ENCODE measurements at regions not wholly inside any gene's neighbourhood (a gene's known extent, or its start where the extent isn't known, plus 50 kb on each side); places are given as distances from the start of the nearest gene placed in this dataset.

DNA sequence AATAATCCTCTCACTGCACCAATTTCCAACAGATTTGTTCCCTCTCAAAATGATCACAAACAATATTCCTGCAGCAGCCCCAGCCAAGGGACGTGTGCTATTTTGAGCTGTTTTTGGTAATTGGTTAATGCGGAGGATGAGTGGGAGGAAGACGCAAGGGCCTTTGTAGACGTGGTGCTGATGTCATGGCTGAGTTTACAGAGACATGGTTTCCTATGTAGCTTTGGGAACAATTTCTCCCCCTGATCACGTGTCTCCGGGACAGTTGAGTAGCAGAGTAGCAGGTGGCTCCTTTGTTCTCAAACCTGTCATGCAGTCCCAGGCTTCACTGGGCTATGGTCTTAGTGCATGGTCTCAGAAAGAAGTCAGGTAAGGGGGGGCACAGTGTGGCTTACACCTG lies 183.2 kb upstream of the NECTIN1 start:
- H3K36me3 ChIP-seq = no peaks in the 10 kb centered on the region
- DNase-seq (peak in 1 of 2 donors; percentile 14), ATAC-seq (peak in 4 of 8 donors; percentile 8 to 56 (median 32))
- no peak overlapping the region for H3K27ac ChIP-seq
- intact Hi-C loops (cut with DNase I) = no loop called here
- peaks cover 0 to 13% (median 0%) of the 10 kb centered on the region in 7 donors for H3K27me3 ChIP-seq
- H3K9me3 ChIP-seq = no peaks in the 10 kb centered on the region
- H3K4me3 ChIP-seq = no peak overlapping the region
- peaks cover 0 to 15% (median 8%) of the 10 kb centered on the region in 9 donors for H3K4me1 ChIP-seq
- 65 to 71% methylated on average over 6 of the region's 6 CpGs for WGBS, 2 donors
- TF ChIP-seq, protein P1, sequence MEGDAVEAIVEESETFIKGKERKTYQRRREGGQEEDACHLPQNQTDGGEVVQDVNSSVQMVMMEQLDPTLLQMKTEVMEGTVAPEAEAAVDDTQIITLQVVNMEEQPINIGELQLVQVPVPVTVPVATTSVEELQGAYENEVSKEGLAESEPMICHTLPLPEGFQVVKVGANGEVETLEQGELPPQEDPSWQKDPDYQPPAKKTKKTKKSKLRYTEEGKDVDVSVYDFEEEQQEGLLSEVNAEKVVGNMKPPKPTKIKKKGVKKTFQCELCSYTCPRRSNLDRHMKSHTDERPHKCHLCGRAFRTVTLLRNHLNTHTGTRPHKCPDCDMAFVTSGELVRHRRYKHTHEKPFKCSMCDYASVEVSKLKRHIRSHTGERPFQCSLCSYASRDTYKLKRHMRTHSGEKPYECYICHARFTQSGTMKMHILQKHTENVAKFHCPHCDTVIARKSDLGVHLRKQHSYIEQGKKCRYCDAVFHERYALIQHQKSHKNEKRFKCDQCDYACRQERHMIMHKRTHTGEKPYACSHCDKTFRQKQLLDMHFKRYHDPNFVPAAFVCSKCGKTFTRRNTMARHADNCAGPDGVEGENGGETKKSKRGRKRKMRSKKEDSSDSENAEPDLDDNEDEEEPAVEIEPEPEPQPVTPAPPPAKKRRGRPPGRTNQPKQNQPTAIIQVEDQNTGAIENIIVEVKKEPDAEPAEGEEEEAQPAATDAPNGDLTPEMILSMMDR (IDR thresholded peaks at IDR 0.05) = no peak

DNA sequence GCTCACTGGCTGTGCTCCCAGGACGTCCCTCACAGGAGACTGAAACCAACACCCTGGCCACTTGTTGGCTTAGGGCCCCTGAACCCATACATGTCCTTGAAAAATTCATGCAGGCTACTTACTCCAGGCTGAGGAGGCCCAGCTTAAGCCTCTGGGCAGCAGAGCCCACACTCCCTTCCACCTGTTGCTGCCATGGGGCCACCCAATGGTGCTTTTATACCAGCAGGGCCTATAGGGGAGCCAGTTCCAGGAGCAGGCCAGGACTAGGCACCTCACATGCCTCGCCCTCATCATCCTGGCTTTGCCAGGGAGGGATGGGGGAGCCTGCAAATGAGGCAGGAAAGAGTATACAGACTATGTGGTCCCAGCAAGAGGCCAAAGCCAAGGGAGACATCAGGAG lies 181.7 kb upstream of the NECTIN1 start:
- DNase-seq = no peak
- intact Hi-C loops (cut with DNase I) = no loop called here
- H3K4me3 ChIP-seq = no peak overlapping the region
- TF ChIP-seq, protein P1 (IDR thresholded peaks at IDR 0.05) = no peak
- ATAC-seq = peak in 1 of 8 donors; percentile 30
- H3K9me3 ChIP-seq = no peaks in the 10 kb centered on the region
- 62 to 85% methylated on average over 2 of the region's 2 CpGs for WGBS, 2 donors
- no peaks in the 10 kb centered on the region for H3K36me3 ChIP-seq
- H3K27ac ChIP-seq = no peak overlapping the region
- H3K4me1 ChIP-seq = peaks cover 0 to 19% (median 11%) of the 10 kb centered on the region in 9 donors
- H3K27me3 ChIP-seq = no peaks in the 10 kb centered on the region

DNA sequence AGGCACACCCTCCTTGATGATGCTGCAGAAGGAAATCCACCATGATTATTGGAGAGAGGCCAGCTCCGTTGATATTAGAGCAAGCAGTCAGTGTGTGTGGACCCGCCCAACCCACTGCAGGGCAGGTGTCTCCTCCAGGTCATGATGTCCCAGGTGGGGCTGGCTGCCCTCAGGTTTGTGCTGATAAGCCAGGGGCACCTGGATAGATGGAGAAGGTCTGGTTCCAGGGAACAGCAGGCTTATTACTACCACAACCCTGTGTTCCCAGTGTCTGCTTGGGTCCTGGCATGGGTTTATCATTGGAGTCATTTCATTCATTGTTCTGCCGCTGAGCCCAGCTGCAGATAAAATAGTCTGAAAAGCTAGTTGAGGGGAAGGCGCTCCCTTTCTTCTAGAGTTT lies 181.1 kb upstream of the NECTIN1 start:
- H3K36me3 ChIP-seq = no peaks in the 10 kb centered on the region
- H3K4me3 ChIP-seq = no peak overlapping the region
- ATAC-seq = peak in 1 of 8 donors; percentile 43
- DNase-seq = no peak
- H3K27me3 ChIP-seq = no peaks in the 10 kb centered on the region
- H3K27ac ChIP-seq = no peak overlapping the region
- no peaks in the 10 kb centered on the region for H3K9me3 ChIP-seq
- peaks cover 0 to 19% (median 11%) of the 10 kb centered on the region in 9 donors for H3K4me1 ChIP-seq
- TF ChIP-seq, protein P1 (IDR thresholded peaks at IDR 0.05) = no peak
- 60 to 65% methylated on average over 4 of the region's 4 CpGs for WGBS, 2 donors
- intact Hi-C loops (cut with DNase I) = no loop called here

DNA sequence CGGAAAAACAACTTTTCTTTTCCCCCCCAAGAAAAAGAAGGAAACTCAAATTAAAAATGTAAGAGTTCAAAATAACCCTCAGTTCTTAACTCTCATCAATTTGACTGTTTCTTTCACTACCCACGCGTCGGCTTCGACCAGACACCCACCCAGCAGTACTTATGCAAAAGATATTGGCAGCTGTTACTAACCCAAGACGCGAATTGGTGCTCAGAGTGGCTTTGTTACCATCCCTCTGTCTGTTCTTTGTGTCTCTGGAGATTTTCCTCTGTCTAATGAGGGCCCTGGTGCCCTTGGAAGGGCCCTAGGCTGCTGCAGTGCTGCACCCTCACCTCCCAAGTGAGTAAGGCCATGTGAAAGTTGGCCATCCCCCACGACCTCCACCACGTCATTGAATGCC lies 180.5 kb upstream of the NECTIN1 start:
- H3K9me3 ChIP-seq = no peaks in the 10 kb centered on the region
- peaks cover 0 to 19% (median 11%) of the 10 kb centered on the region in 9 donors for H3K4me1 ChIP-seq
- 74 to 79% methylated on average over 9 of the region's 9 CpGs for WGBS, 2 donors
- no peaks in the 10 kb centered on the region for H3K36me3 ChIP-seq
- no peaks in the 10 kb centered on the region for H3K27me3 ChIP-seq
- TF ChIP-seq, protein P1 (IDR thresholded peaks at IDR 0.05) = no peak
- intact Hi-C loops (cut with DNase I) = no loop called here
- peak in 3 of 8 donors; percentile 14 to 48 (median 16) for ATAC-seq
- DNase-seq = no peak
- no peak overlapping the region for H3K27ac ChIP-seq
- H3K4me3 ChIP-seq = no peak overlapping the region

Measured in heart right ventricle (tissue), 16 donors.